HG03039 (cell line): ENCODE measurements at regions not wholly inside any gene's neighbourhood (a gene's known extent, or its start where the extent isn't known, plus 50 kb on each side); places are given as distances from the start of the nearest gene placed in this dataset.
A peak's percentile ranks its signal among the peaks of the same experiment; 100 is the strongest.

Experiments
- ATAC-seq: cut with Tn5 transposase; IDR thresholded peaks from one replicate; pipeline ENCODE4 v1.9.1; 2021; ENCODE audit warnings: mild to moderate bottlenecking, moderate library complexity; ENCODE audit not compliant: unreplicated experiment

DNA sequence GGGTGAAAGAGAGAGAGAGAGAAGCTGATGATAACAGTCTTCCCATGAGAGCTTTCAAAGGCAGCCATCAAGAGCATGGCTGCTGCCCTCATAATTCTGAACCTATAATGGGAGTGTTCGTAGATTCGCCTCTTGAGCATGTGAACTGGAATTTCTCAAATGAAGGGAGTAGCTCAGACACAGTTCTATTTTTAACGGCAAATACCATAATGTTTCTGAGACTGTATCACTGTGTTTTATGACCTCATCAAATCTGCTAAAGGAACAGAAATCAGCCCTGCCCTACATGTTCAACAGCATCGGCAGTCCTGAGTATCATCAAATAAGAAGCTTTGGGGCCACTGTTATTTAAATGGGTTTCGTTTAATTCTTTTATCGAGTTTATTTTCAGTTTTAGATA is 645.6 kb downstream of the GALR1 start:
- no peak for ATAC-seq

GRCh38 chr18:77896586-77897252 is 647.1 kb downstream of the GALR1 start:
- no peak for ATAC-seq

- ATAC-seq: no peak
These were observed 648.0 kb downstream of the GALR1 start for GRCh38 chr18:77897606-77898005.

GRCh38 chr18:77899972-77900754 is 650.5 kb downstream of the GALR1 start:
- ATAC-seq: peak; percentile 96

DNA sequence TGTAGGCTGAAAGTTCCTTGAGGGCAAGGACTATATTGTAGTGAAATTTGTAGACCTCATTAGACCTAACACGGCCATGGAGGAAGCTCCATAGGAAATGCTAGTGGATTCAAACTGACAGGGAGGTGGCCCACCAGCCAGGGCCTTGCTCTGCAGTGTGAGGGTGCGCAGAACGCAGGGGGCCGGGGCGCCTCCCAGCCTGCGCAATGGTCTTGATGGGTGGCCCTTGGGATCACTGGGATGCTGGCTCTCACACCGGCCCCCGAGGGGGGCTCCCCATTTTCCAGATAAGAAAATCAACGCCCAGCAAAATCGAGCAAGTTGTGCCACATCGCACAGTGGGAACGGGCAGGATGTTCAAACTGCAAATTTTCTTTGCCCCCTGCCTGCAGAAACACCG is 655.4 kb downstream of the GALR1 start:
- no peak for ATAC-seq

DNA sequence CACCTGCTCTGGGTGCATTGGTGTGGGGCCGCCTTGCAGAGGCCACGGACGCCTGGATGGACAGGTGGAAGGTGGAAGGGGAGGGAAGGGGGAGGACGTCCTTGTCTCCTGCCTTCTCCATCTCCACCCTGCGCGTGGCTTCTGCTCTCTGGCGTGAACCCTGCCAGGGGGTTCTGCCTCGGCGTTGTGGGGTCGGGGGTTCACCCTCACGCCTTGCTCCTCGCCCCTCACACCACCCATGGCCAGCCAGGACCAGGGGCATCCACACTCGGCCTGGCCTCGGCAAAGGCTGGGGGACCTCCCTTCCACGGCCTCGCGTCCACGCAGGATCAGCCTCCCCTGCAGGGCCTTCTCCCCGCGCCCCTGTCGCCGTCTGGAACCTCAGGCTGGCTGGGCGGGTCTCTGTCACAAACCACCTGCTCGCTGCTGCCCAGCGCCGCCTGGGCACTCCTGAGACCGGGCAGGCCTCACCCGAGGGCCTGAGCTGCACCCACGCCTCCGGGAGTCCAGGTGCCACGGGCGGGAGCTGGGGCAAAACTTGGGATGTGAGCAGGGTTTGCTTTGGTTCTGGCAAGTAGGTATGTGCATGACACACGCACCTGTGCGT is 655.9 kb downstream of the GALR1 start:
- no peak for ATAC-seq

DNA sequence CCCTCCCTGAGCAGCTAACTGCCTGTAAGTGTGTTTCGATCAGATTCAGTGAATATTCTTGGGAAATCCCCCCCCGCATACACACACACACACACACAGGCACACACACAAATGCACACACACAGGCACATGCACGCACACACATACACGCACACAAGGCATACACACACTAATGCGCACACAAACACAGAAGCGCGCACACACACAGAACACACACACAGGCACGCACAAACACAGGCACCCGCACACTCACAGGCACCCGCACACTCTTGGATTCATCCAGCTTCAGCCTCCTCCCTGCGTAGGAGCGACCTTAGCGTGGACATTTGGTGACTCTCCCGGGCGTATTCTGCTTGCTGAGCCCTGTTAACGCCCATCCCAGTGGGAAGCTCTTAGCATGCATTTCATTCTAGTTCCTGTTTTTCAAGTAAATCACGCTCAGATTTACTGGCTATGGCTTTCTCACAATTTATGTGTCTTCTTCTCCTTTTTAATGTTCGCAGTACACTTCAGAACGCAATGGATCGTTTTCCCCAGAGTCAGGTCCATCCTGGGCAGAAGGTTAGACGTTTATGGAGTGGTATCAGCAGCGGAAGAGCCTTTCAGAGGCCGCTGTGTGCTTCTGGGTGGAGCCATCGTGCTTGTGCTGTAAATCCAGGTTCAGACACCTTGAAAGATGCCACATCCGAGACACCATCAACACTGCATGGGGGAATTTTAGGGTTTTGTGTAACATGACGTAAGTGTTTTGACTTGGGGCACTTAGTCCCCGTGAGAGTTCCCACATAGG is 656.6 kb downstream of the GALR1 start:
- no peak for ATAC-seq

GRCh38 chr18:77910347-77910746 is 660.7 kb downstream of the GALR1 start:
- ATAC-seq: no peak

DNA sequence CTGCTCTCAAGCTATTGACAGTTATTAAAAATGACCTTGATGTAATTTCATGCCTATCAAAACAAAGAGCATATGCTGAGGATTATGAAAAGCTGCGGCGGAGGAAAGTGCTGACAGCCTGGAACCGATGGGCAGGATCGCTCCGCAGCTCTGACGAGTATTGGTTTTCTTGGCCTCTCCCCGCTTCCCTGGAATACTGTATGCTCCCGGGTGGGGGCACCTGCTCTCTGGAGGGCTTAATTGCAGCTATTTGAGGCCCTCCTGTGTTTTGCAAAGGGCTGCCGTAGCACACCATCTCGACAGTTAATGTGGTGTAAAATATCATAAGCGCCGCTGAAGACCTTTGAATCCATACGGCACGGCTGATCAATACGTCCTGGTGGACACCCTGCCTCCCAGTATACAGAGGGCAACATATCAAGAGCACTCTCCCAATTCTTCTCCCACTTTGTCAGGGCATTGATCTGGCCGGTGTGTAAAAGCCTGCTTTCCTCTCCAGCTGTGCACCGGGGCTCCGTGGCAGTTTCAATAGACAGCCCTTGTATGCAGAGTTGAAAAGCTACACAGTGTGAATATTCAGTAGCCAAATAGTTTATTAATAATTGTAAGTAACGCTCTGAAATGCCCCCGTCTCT is 662.4 kb downstream of the GALR1 start:
- ATAC-seq: no peak

GRCh38 chr18:77918730-77919129 is 669.1 kb downstream of the GALR1 start:
- ATAC-seq: no peak

- ATAC-seq: no peak
These were observed 670.3 kb downstream of the GALR1 start for GRCh38 chr18:77919923-77920322.

DNA sequence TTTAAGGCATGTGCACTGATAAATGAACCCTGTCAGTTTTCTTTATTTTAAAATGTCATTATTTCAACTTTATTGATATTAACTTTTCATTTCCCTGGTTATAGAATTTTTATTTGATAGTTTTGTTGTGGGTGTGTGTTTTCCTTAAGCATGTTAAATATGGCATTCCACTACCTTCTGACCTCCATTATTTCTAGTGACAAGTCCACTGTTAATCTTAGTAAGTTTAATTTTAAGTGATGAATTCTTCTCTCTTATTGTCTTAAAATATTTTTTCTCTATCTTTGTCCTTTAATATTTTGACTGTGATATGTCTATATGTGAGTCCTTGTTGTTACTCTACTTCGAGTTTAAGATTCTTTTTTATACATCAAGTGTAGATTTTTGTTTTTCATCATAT is 685.7 kb downstream of the GALR1 start:
- no peak for ATAC-seq

DNA sequence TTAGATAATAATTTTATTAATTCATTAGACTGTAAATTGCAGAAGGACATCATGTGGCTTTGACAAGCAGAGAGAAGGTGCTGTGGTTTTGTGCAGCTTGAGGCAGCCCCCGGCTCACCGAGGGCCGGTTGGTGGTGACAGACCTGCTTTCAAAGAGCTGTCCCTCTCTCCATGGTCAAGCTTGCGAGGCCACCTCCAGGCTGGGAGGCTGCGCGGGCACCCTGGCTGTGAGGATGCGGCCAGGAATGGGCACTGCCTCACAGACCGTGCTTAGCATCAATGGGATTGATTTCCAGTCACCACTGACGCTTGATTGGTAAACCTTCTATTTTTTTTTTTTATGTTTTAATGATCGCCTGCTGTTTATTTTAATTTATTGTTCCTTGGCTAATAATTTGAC is 690.9 kb downstream of the GALR1 start:
- ATAC-seq: no peak

GRCh38 chr18:77944533-77944932 is 694.9 kb downstream of the GALR1 start:
- no peak for ATAC-seq

- ATAC-seq: no peak
These were observed 698.9 kb downstream of the GALR1 start for GRCh38 chr18:77948567-77948966.

- no peak for ATAC-seq
These were observed 699.8 kb downstream of the GALR1 start for GRCh38 chr18:77949355-77949973.

DNA sequence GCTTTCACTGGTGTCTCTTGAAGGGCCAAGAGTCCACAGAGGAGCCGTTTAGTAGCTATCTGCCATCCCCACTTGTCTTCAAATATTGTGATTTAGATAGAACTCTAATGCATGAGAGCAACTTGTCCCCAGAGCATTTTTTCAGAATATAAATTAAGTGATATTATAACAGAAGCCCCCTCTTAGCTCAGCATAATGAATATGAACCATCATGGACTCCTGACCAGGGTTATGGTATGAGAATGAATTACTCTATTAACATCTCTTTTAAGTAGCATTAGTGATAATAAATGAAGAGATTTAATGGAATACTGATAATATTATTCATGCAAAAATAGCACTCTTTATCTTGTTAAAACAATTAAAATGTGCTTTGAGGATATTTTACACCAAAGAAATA is 709.6 kb downstream of the GALR1 start:
- ATAC-seq: no peak

DNA sequence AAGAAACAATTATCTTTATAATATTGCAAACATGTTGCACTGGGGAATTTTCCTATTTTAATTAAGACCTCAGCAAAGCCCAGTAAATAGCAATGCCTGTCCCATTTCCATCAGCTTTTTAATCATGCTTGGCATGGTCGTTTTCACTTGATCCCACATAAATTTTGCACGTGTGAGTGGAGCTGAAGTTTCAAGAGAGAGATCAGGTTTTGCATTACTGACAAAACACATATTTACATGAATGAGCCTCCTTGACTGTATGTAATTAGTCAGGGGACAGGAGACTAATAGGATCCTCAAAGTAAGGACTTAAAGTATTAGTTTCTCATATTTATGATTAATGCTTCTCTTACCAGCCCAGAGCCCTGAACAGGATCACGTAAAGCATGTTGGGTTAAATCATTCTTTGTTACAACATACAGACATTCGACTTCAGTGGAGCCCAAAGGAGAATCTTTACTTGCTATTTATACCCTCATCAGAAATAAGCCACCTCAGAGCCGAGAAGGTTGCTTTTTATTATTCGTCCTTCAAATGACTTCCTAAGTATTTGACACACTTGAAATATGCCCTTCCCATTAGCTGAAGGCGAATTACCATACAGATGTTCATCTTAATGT is 711.3 kb downstream of the GALR1 start:
- ATAC-seq: no peak

DNA sequence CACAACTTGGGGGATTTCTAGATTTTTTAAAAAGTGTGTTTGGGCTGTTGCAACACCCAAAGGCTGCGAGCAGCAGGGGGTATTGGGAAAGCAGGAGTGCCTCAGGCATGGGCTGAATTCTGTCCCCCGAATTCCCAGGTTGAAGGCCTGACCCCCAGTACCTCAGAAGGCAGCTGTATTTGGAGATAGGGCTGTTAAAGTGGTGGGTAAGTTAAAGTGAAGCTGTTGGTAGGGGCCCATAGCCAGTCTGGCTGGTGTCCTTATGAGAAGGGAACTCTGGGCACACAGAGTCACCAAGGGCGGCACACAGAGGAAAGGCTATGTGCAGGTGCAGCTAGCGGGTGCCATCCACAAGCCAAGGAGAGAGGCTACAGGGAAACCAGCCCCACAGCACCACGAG is 717.4 kb downstream of the GALR1 start:
- no peak for ATAC-seq

- ATAC-seq: no peak
These were observed 718.1 kb downstream of the GALR1 start for GRCh38 chr18:77967791-77968190.
